ENCODE measurements at regions not wholly inside any gene's neighbourhood (a gene's known extent, or its start where the extent isn't known, plus 50 kb on each side); places are given as distances from the start of the nearest gene placed in this dataset.

DNA sequence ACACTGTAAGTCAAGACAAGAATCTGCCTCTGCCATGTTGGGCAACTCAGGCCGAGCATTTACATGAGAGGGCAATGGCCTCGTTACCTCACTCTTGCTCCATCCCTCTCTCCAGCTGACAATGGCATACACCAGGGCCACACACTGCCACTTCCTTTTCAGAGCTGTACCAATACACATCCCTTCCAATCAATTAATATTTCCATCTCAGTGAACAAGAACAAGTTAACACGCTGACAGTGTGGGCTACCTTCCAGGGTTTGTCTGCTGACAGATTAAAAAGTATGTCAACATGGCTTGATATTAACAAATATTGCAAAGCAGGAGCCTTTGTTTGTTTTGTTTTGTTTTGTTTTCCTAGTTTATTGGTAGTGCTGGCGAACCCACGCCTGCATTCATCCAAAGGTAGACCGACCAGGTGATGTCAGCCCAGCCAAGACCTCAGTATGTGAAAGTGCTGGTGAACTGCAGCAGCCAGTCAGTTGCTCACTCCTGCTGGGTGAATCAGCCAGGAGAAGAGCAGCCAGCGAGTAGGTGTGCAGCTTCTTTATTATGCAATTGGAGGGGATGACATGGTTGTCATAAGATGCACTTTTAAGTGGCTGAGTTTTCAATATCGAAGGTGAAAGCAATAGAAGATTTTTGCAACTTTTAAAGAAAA, 487.3 kb upstream of the JARID2 start:
- TF ChIP-seq CTCF (IDR thresholded peaks at IDR 0.05; ENCODE audit: poor library complexity) = no peak
- no peak for TF ChIP-seq EZH2 (IDR thresholded peaks at IDR 0.05; ENCODE audit: borderline replicate concordance)
- no peak for TF ChIP-seq EZH2phosphoT487 (IDR thresholded peaks at IDR 0.05; ENCODE audit: low read depth, severe bottlenecking, unreplicated experiment)
